HepG2 (cell line): ENCODE measurements at regions not wholly inside any gene's neighbourhood (a gene's known extent, or its start where the extent isn't known, plus 50 kb on each side); places are given as distances from the start of the nearest gene placed in this dataset.
A peak's percentile ranks its signal among the peaks of the same experiment; 100 is the strongest.

Source experiments
- ATAC-seq: fragments of 200-7000 bp; cut with Tn5 transposase; 3 replicates; pipeline ENCODE4 v1.9.1; 2020; ENCODE audit warnings: mild to moderate bottlenecking, moderate library complexity
- BruUV-seq: library from RNA; stranded (reverse); fragments of 400-500 nt; replicated peaks from 2 replicates; lab custom pipeline; 2021; lab: Mats Ljungman, UMichigan
- CTCF ChIA-PET: fragments of 300-600 bp; formaldehyde crosslinking; extraction: SDS; loops from one replicate; lab custom pipeline; 2021; ENCODE audit warnings: low total read pairs, inconsistent platforms, low intra/inter-chr PET ratio; lab: Yijun Ruan, JAX
- POLR2A ChIA-PET: fragments of 350-600 bp; sonication (Branson Sonifier 250); formaldehyde crosslinking; loops from one replicate; lab custom pipeline; 2020; ENCODE audit warnings: antibody characterized with exemption, inconsistent platforms; lab: Yijun Ruan, JAX
- DNase-seq: peaks from one replicate; pipeline ENCODE4 v3.0.0-alpha.2; 2015; ENCODE audit warnings: low spot score
- FAIRE-seq: peaks from 3 replicates; lab custom pipeline; 2011; peaks lifted over from hg19 to GRCh38; lab: Jason Lieb, UNC
- H2AFZ ChIP-seq: one replicate; pipeline ENCODE4 v1.6.1; 2011; ENCODE audit warnings: low read length, inconsistent platforms
- H3K27ac ChIP-seq: fragments of 300-600 bp; 3 replicates; pipeline ENCODE4 v1.8.0; 2011; ENCODE audit warnings: mixed run types, mild to moderate bottlenecking, mixed read lengths, low read length, inconsistent platforms; ENCODE audit not compliant: insufficient read depth; ENCODE audit errors: extremely low read length
- H3K27me3 ChIP-seq, 2 experiments: fragments of 200-600 bp in 1 of 2; 2 replicates in 1 of 2; 3 replicates in 1 of 2; pipeline versions ENCODE4 v1.6.0 to v1.8.0; 2011; ENCODE audit warnings: low read length in 2 of 2, mild to moderate bottlenecking in 2 of 2, moderate library complexity in 2 of 2, inconsistent platforms in 1 of 2; ENCODE audit not compliant: insufficient read depth in 2 of 2, control insufficient read depth in 1 of 2
- H3K36me3 ChIP-seq, 2 experiments: fragments of 200-600 bp in 1 of 2; replicated peaks in 1 of 2; 2 replicates in 1 of 2; 3 replicates in 1 of 2; pipeline versions ENCODE4 v1.5.1 to v1.8.0; 2011; ENCODE audit warnings: low read length in 2 of 2, inconsistent platforms in 1 of 2; ENCODE audit not compliant: insufficient read depth in 2 of 2, control insufficient read depth in 1 of 2
- H3K4me1 ChIP-seq: 2 replicates; pipeline ENCODE4 v1.5.1; 2012; ENCODE audit warnings: low read length, inconsistent platforms; ENCODE audit not compliant: insufficient read depth
- H3K4me2 ChIP-seq: 2 replicates; pipeline ENCODE4 v1.6.0; 2011; ENCODE audit warnings: low read depth, low read length, inconsistent platforms
- H3K4me3 ChIP-seq, 3 experiments: fragments of 200-600 bp in 1 of 3; sonication (generic), shearing (Covaris generic) in 1 of 3; replicated peaks in 1 of 3; 2 replicates each; pipeline ENCODE4 v1.5.1; 2011 to 2016; ENCODE audit warnings: low read length in 3 of 3, inconsistent platforms in 2 of 3, low read depth in 2 of 3, mild to moderate bottlenecking in 2 of 3, control low read depth in 1 of 3, mixed read lengths in 1 of 3; ENCODE audit not compliant: insufficient read depth in 1 of 3
- H3K79me2 ChIP-seq: one replicate; pipeline ENCODE4 v1.6.1; 2011; ENCODE audit warnings: low read length, inconsistent platforms; ENCODE audit not compliant: insufficient read depth
- H3K9ac ChIP-seq: 2 replicates; pipeline ENCODE4 v1.6.0; 2011; ENCODE audit warnings: mild to moderate bottlenecking, low read depth, low read length, inconsistent platforms; ENCODE audit not compliant: insufficient read depth
- H3K9me3 ChIP-seq: 2 replicates; pipeline ENCODE4 v1.5.1; 2012; ENCODE audit warnings: mild to moderate bottlenecking, low read length
- H4K20me1 ChIP-seq: 2 replicates; pipeline ENCODE4 v1.6.0; 2011; ENCODE audit warnings: inconsistent platforms, mild to moderate bottlenecking, low read length, moderate library complexity; ENCODE audit not compliant: insufficient read depth
- ARID5B ChIP-seq: IDR thresholded peaks from 2 replicates; pipeline ENCODE4 v1.4.0; 2020; ENCODE audit warnings: mild to moderate bottlenecking, missing genetic modification reagents
- ATF7 ChIP-seq, 2 experiments: fragments of 450-650 bp in 1 of 2; sonication (generic) in 1 of 2; formaldehyde crosslinking in 1 of 2; IDR thresholded peaks; 2 replicates each; pipeline versions ENCODE4 v1.4.0 to v1.6.1; 2016 to 2020; ENCODE audit warnings: antibody characterized with exemption in 1 of 2, mild to moderate bottlenecking in 1 of 2, missing genetic modification reagents in 1 of 2
- HIC2 ChIP-seq: sonication (generic); formaldehyde crosslinking; IDR thresholded peaks from 2 replicates; pipeline ENCODE4 v1.9.0; 2022; ENCODE audit warnings: low read depth, missing genetic modification reagents
- HNF4A ChIP-seq: sonication (generic); formaldehyde crosslinking; IDR thresholded peaks from 2 replicates; pipeline ENCODE4 v1.4.0; 2020; ENCODE audit warnings: missing genetic modification reagents
- JUNB ChIP-seq: sonication (generic); formaldehyde crosslinking; IDR thresholded peaks from 2 replicates; pipeline ENCODE4 v1.8.0; 2022; ENCODE audit warnings: missing genetic modification reagents, mild to moderate bottlenecking, borderline replicate concordance
- PATZ1 ChIP-seq: sonication (generic); formaldehyde crosslinking; IDR thresholded peaks from 2 replicates; pipeline ENCODE4 v1.4.0; 2020; ENCODE audit warnings: missing genetic modification reagents
- RFXAP ChIP-seq: sonication (generic); formaldehyde crosslinking; IDR thresholded peaks from 2 replicates; pipeline ENCODE4 v1.4.0; 2020; ENCODE audit warnings: missing genetic modification reagents, borderline replicate concordance
- SALL1 ChIP-seq: sonication (generic); formaldehyde crosslinking; IDR thresholded peaks from 2 replicates; pipeline ENCODE4 v1.8.0; 2022; ENCODE audit warnings: mild to moderate bottlenecking, missing genetic modification reagents
- WGBS: methylation state at CpG from one replicate; pipeline ENCODE4 v1.1.6; 2017; ENCODE audit warnings: low lambda C conversion rate; 5-methylcytosine and 5-hydroxymethylcytosine counted together
- in situ Hi-C: cut with HindIII; loops from 2 replicates; pipeline ENCODE4 v1.10.0; 2017; ENCODE audit warnings: low pct_unique_long_range_greater_than_20kb; ENCODE audit not compliant: extremely low pct_ligation_motif_present
- intact Hi-C: fragments of 100-400 bp; cut with micrococcal nuclease; formaldehyde crosslinking; loops from one replicate; pipeline ENCODE4 v1.10.0; 2022; ENCODE audit not compliant: unreplicated experiment

DNA sequence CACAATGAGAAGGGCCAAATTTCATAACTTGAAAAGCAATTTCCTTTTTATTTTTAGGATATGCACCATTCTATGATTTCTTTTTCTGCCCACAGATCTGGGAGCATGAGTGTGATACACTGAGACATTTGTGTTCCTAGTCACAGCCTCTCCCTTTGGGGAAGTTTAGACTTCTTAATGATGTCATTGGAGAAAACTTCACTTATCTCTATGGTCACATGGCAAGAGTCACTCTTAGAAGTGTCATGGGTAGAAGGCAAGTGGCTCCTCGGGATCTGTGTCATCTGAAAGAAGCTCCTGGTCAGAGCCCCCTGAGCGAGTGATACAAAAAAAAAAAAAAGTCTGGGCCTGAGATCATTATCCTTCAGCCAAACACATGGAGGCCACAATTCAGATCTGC, 62.5 kb upstream of the LGALSL start:
- ATAC-seq (no peak), FAIRE-seq (no peak), DNase-seq (no peak)
- ChIA-PET POLR2A (no interaction called here), CTCF (no interaction called here)
- no peaks in the 10 kb centered on the region for H3K79me2 ChIP-seq
- no peaks in the 10 kb centered on the region for H4K20me1 ChIP-seq
- H3K27me3 ChIP-seq: no peaks in the 10 kb centered on the region
- WGBS: 5% methylated on average over 2 of the region's 2 CpGs
- BruUV-seq: no TSS peak
- TF ChIP-seq RFXAP (CRISPR knock-in tag): no peak
- TF ChIP-seq ATF7 (IDR thresholded peaks at IDR 0.05): peak; percentile 51; the same call in 1 of the 2 replicates
- TF ChIP-seq ATF7 (CRISPR knock-in tag; IDR thresholded peaks at IDR 0.05): no peak
- no peak for TF ChIP-seq JUNB (CRISPR knock-in tag)
- H2AFZ ChIP-seq: no peak overlapping the region
- no peak overlapping the region for H3K27ac ChIP-seq
- H3K9me3 ChIP-seq: 0 out of 2 replicates have a peak, but pooled peaks cover 4% of the 10 kb centered on the region
- no peak overlapping the region for H3K9ac ChIP-seq
- no peak overlapping the region for H3K4me3 ChIP-seq
- intact Hi-C loops: no loop called here
- in situ Hi-C loops: no loop called here
- no peaks in the 10 kb centered on the region for H3K36me3 ChIP-seq
- H3K4me1 ChIP-seq: peaks cover 36% of the 10 kb centered on the region
- H3K4me2 ChIP-seq: peak overlapping the region; percentile 25; the same call in 1 of the 2 replicates

DNA sequence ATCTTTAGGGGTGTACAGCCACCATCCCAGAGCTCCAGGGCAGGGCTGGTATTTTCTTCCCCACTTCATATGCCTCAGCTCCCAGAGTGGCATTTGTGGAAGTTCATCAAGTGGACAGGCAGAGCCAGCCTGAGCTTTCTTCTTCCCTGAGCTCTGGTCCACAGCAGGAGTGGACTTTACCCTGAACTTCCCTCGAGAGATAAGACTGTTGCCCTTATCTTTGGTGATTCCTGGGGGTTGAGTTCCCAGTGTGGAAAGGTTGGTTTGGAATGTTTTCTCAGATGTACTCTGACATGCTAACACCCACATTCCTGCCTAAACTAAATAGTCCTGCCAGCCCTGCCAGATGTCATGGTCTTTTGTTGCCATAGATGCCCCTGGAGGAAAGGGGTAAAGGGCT, 62.0 kb upstream of the LGALSL start:
- no TSS peak for BruUV-seq
- Histone ChIP-seq H3K9ac (no peak overlapping the region), H3K79me2 (no peaks in the 10 kb centered on the region), H3K4me3 (no peak overlapping the region), H2AFZ (no peak overlapping the region), H4K20me1 (no peaks in the 10 kb centered on the region), H3K4me1 (peaks cover 36% of the 10 kb centered on the region), H3K4me2 (peak overlapping the region; percentile 25; the same call in 1 of the 2 replicates), H3K27me3 (no peaks in the 10 kb centered on the region), H3K9me3 (0 out of 2 replicates have a peak, but pooled peaks cover 4% of the 10 kb centered on the region), H3K27ac (no peak overlapping the region), H3K36me3 (no peaks in the 10 kb centered on the region)
- DNase-seq (peak; percentile 63), ATAC-seq (peak; percentile 84), FAIRE-seq (peak; percentile 69)
- 0% methylated on average over 1 of the region's 1 CpG for WGBS
- intact Hi-C loops (no loop called here), in situ Hi-C loops (no loop called here)
- ChIA-PET POLR2A (no interaction called here), CTCF (no interaction called here)
- TF ChIP-seq ARID5B (CRISPR knock-in tag) (0 out of 2 replicates have a peak, but pooled peaks have one; percentile 12), SALL1 (peak; percentile 46), HIC2 (peak; percentile 68), PATZ1 (CRISPR knock-in tag) (0 out of 2 replicates have a peak, but pooled peaks have one; percentile 29), HNF4A (CRISPR knock-in tag) (peak; percentile 61)
